ENCODE measurements at regions not wholly inside any gene's neighbourhood (a gene's known extent, or its start where the extent isn't known, plus 50 kb on each side); places are given as distances from the start of the nearest gene placed in this dataset.
"Not testable (repeated sequence)": the region's sequence is repeated elsewhere in the genome, so short reads cannot be mapped to it uniquely, and the experiment has no call there.

DNA sequence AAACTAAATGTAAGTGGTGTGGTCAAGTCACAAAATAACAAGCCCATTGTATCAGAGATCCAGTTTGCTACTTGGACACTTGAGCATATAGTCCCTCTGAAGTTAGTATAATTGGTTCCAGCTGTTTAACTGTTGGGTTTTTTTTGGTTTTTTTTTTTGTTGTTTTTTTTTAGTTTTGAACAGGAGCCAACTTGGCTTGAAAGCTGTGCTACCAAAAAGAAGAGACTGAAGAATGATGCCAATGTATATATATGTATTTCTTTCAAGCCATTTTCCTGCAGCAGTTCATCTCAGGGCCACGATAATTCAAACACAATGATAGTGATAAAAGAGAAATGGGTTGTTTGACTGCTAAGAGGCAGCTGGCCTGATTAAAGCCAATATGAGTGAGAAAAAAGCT is 138.3 kb downstream of the PCDH18 start:
- DNase-seq (ENCODE audit: low spot score) = no peak

DNA sequence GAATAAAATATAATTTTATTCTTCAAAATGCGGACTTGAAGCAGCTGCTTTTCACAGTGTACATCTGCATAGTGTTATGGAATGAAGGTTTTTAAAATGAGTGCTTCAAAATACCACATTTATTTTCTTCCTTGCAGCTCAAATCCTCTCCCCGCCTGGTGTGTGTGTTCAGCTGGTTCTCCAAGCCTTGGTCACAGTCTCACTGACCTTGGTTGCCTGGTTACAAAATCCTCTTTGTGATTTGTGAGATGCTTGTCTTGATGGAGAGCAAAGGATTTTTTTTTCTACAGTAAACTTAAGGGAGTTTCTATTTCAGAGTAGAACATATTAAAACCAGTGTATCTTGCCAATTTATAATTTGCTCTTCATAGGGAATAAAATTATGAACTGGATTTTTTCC is 139.2 kb downstream of the PCDH18 start:
- DNase-seq (ENCODE audit: low spot score) = no peak

DNA sequence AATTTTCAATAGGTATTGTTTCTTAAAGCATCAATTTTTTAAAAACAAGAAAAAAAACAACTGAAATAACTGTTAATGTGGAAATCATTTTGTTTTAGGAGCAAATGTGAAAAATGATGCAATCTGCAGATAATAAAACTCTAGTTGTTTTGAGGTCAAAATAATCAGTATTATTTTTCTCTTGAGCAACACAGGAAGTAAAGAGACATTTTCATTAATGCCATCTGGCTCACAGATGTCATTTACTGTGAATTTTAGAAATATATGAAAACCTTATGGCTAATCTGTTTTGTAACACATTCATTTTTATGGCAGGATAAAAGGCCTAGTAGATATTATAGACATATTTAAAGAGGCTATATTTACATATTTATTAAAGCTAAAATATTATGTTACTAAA is 141.6 kb downstream of the PCDH18 start:
- DNase-seq (ENCODE audit: low spot score) = no peak

DNA sequence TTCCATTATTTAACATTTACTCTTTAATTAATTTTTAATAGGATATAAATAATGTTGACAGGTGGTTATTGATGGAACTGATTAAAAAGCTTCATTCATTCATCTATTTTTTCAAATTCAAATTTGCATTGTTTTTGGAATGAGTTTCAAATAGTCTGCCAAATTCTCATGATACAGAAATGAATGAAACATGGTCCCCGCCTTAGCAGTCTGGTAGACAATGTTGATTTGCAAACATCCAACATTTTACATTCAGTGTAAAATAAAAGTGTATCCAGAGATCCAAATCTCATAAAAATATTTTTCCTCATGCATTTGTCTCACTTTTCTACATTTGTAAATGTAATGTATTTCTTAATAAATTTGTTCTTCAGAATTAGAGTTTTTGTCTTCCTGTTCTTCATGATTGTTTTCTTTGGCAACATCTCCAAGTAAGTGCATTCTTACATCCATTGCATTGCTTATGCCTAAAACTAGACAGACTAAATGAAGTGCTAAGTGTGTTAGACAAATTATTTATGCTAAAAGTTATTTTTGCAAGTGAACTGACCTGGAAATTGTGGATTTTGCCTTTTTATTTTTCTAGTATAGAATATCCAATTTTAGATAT is 142.3 kb downstream of the PCDH18 start:
- no peak for DNase-seq (ENCODE audit: low spot score)

DNA sequence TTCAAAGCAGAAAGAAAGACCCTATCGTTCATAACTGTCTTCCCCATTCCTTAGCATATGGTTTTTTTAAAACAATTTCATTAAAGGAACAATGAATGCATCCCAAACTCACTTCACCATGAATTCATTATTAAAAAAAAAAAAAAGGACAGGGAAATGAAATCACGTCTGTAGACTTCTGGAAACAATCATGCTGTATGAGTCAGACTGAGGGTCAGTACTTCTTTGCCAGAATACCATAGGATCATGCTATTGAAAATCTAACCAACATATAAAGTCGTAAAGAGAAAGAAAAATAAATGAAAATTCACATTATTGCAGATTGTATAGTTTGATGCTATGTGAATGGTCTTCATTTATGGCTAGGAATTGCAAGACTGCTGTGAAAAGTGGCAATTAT is 144.4 kb downstream of the PCDH18 start:
- no peak for DNase-seq (ENCODE audit: low spot score)

DNA sequence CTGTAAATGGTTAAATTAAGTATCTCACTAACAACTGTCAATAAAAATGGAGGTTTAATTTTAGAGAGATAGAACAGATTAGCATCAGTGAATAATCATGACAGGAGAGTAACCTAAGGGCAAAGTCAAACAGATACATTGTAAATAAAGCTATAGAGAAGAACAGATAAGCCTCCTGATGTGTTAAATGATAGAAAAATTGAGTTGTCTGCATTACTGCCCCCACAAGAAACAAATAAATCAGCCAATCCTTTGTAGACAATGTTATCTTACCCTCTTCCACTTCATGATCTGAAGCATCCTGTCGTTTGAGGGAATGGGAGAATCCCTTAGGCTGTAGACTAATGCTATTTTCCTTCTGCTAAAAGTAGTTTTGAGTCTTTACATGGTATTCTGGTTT is 147.8 kb downstream of the PCDH18 start:
- no peak for DNase-seq (ENCODE audit: low spot score)

DNA sequence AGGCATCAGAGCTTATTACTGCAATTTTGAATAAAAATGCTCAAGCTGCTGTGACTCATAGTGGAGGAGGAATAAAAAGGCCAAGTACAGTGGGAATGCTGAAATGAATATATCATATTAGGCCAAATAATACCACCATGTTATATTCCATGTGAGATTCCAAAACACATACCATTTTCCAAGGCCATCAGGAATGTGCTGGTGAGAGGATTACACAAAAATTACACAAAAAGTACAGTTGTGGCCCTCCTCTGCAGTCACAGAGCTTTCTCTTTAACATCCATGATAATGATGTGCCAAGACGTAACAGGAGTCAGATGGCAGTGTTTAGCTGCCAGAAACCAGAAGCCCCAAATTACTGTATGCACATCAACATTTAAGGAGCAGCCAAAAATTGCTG is 153.5 kb downstream of the PCDH18 start:
- DNase-seq (ENCODE audit: low spot score) = no peak

DNA sequence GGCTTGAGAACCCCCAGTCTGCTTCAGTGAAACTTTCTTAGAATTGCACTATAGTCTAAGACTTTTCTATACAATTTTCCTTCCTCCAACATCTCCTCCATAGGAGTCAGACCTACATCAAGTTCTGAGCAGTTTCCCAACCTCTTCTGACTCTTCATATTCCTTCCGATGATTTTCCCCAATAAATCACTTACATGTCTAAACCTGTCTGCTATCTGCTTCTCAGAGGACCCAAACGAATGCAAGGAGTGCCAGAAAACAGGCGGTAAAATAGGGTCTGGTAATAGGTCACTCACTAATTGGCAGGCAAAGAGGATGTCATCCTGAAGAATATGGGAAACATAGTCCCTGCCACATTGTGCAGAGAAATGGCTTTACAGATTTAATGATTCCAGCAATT is 153.9 kb downstream of the PCDH18 start:
- no peak for DNase-seq (ENCODE audit: low spot score)

DNA sequence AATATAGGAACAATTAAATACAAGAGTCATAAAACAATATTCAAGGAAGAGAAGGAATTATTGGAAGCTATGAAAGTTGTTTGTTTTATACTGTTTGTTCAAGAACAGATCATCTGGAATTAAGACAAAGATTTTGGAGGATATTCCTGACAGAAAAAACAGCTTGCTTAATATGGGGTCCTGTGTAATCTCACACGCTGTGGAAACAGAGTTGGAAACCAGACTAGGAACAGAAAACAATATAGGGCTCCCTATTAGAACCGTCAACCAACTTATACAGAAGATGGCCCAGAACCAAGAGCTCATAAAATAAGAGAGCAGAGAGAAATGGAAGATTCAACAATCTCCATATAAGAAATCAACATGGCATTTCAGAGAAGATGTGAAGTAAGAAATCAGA is 156.0 kb downstream of the PCDH18 start:
- DNase-seq (ENCODE audit: low spot score) = no peak

DNA sequence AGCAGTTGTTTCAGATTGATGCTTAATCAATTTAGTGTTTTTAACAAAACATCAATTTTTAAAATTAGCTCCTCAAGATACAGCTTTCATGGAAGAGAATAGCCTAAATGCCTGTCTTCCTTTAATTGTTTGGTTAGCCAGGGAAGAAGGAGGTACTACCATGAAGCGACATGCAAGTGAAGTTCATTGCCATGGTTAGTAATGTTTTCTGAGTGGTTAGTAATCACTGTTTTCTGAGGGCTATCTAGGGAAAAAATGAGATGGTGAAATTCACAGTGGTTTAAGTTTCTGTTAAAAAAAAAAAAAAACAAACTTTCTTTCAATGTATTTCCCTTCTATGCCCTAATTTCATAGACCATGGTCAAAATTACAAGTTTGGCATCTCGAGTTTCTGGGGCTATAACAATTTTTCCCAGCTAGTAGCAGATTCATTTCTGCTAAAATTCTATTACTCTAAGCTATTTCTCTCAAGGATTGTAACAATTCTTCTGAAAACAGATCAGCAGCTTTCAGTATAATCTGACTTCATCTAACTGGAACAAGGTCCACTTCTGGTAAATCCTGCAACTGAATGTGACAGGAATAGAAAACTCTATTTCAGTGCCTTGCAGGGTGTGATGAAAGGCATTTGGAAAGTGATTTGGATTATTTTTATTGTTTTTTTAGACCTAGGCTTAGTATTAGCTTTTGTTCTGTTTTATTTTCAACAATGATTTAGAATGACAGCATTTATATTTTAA is 157.0 kb downstream of the PCDH18 start:
- no peak for DNase-seq (ENCODE audit: low spot score)

DNA sequence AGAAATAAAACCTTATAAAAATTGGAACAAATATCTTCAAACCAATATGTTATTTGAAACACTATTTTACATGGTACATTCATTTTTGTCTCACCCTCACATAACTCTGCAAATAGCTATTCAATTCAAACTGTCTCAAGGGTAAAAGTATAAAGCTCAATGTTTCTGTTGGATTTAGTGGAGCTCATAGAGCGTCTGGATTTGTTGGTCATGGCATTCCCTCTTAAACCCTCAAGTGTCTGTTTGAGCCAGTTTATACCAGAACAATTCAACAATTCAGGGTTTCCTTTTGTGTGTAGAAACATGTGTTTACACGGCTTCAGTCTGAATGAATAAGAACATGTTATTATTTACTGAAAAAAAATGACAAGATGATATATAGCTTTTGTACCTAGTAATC is 161.6 kb downstream of the PCDH18 start:
- DNase-seq (ENCODE audit: low spot score) = no peak

DNA sequence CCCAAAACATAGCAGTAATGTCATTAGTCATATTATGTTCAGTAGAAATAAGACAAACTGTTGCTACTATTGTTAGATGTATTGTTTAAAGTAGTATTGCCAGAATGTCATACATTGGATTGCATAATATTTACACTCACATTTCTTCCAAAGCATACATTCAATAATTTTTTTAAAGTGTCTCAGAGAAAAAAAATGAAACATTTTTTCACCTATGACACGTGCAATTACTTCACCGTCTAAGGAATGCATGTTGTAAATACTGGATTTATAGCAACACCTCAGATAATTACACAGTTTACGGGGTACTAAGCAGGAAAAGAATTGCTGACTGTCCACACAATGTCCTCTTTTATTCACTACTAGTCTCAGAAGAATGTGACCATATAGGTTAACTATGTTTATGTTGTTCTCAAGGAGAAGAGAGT is 162.1 kb downstream of the PCDH18 start:
- no peak for DNase-seq (ENCODE audit: low spot score)

DNA sequence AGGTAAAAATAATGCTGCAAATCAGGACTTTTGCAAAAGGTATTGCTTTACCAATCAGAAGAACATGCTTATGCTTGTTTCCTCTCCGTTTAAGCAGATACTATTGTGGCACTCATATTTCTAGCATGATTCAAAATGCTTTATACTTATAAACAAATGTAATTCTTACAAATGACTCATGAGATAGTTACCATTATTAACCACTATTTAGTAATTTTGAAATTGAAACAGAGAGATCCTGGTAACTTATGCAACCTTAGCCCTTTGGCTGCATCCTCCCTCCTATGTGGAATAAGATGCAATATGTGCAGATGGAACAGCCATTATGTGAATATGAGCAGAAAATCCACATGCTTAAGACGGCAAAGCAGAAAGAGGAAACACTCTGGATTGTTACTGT is 164.7 kb downstream of the PCDH18 start:
- no peak for DNase-seq (ENCODE audit: low spot score)

DNA sequence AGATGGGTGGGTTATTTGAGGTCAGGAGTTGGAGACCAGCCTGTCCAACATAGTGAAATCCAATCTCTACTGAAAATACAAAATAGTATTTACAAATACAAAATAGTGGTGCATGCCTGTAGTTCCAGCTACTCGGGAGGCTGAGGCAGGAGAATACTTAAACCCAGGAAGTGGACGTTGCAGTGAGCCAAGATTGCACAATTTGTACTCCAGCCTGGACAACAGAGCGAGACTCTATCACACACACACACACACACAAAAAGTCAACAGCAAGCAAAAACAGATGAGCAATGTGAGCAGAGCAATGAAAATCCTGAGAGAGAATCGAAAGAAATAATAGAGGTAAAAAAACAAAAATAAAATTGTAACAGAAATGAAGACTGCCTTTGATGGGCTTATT is 168.8 kb downstream of the PCDH18 start:
- no peak for DNase-seq (ENCODE audit: low spot score)

DNA sequence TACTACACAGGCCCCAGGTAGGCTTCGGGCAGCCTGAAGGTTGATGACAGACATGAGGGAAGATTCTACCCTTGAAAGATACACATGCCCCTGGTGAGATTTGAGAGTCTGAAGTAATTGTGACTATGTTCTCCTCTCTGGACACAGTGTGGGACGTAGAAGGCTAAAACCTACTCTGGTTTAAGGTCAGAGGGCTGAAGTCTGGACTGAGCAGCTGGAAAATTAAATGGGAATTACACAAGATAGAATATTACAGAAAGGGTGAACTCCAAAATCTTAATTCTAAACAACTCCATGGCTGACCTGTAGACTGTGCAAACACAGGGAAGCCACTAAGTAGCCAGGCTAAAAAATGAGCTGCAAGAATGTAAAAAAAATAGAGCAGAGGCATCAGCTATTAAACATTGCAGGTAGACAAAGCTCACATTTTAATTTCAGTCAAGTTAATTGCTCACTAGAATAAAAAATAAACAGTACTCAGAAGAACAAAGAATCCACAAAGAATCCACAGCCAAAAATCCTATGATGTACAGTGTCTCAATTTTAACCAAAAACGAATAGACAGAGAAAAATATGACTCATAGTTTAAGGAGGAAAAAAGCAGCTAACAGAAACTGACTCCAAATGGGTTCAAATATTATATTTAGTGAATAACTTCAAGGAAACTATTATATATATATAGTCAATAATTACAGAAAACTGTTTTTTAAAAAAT is 170.4 kb downstream of the PCDH18 start:
- no peak for DNase-seq (ENCODE audit: low spot score)

DNA sequence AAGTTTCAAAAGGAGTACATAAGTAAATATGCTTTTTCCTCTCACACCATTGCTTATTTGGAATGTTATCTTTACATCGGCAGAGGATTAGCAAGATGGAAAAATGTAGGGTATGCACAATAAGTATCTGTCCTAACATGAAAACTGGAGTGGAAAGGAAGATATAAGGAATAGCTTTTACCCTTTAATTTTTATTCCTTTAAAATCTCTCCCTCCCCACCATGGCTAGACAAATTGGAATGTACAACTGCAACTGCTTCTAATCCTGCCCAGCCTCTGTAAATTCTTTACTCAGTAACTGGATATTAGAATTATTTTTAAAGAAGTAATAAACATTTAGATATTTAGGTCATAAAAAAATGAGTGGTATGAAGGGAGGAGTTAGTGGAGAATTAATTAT is 171.5 kb downstream of the PCDH18 start:
- DNase-seq (ENCODE audit: low spot score) = no peak

DNA sequence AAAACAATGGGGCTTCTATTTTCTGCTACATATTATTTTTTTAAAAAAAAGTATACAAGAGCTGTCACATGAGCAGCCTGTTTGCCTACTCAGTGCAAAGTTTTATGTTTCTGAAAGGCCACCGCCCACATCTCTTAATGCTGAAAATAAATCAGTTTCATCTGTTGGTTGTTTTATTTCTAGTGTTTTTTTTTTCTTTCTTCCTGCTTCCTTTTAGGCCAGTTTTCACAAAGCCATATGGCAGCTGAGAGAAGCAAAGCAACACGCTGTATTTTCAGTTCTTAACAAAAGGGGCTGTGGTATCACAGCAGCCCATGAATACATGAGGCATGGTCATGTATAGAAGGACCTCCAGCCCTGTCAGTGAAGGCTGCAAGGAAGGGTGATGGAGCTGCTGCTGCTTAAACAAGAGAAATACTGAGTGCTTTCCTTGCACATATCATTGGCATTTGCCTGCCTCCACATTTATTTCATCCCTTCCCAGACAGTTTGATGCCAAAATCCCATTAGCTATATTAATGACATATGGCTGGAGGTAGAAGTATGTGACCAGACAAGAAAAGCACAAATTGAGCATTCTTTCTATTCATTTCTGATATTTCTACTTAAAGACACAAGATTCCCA is 172.5 kb downstream of the PCDH18 start:
- DNase-seq (ENCODE audit: low spot score) = no peak

DNA sequence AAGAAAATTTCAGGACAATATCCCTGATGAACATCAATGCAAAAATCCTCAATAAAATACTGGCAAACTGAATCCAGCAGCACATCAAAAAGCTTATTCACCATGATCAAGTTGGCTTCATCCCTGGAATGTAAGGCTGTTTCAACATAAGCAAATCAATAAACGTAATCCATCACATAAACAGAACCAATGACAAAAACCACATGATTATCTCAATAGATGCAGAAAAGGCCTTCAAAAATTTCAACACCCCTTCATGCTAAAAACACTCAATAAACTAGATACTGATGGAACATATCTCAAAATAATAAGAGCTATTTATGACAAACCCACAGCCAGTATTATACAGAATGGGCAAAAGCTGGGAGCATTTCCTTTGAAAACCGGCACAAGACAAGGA is 177.7 kb downstream of the PCDH18 start:
- not testable (repeated sequence) for DNase-seq (ENCODE audit: low spot score)

DNA sequence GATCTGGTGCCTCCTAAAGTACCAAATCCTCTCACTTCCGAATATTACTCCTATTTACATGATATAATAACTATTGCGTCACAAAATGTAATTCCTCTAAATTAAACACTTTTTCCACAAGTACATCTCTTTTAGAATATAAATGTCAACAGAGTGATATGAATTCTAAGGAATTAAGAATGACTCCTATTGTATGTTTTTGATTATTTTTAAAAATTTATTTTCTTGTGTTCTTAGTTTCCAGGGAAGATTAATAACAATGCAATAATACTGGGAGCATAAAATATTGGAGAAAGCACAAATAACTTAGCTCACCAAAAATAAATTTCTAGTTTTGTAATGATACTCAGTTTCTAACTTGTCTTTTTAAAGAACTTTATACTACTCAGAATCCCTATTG is 184.9 kb downstream of the PCDH18 start:
- DNase-seq (ENCODE audit: low spot score) = no peak

DNA sequence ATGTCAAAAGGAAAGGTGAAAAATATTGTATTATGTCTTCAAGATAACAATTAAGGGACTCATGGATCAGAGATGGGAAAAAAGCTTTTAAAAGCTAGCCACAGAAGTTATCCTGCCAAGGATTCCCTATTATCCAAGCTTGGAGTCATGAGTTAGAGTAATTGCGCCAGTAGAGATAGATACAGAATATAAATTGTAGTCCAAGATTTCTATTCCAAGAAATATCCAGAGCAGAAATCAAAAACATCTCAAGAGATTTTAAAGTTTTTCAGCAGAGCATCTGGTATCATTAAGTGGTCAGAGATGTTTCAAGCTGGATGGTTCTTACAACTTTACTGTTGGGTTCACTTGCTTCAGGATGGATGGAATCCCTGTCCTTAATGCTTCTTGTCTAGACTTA is 186.7 kb downstream of the PCDH18 start:
- DNase-seq (ENCODE audit: low spot score) = no peak

DNA sequence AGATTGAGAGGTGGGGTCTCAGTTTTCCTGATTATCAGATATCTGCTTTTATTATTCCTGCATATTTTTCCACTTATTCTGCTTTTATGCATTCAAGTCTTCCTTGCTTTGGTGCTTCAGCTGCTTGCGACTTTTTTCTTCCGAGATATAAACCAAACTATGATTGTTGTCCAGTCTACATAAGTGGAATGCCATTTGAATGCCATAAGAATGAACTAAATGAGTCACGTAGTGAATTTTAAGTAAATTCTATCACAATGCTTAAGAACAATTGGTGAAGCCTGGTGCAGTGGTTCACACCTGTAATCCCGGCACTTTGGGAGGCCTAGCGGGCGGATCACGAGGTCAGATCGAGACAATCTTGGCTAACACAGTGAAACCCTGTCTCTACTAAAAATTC is 189.1 kb downstream of the PCDH18 start:
- no peak for DNase-seq (ENCODE audit: low spot score)

DNA sequence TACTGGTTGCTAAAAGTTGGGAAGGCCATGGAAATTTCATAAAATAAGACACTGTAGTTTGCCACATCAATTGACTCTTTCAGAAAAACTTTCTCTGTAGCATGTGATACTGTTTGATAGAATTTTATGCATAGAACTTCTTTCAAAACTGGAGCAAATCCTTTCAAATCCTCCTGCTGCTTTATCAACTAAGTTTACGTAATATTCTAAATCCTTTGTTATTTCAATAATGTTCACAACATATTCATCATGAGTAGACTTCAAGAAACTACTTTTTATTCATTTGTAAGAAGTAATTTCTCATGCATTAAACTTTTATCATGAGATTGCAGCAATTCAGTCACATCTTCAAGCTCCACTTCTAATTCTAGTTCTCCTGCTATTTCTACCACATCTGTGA is 199.3 kb downstream of the PCDH18 start:
- DNase-seq (ENCODE audit: low spot score) = no peak

DNA sequence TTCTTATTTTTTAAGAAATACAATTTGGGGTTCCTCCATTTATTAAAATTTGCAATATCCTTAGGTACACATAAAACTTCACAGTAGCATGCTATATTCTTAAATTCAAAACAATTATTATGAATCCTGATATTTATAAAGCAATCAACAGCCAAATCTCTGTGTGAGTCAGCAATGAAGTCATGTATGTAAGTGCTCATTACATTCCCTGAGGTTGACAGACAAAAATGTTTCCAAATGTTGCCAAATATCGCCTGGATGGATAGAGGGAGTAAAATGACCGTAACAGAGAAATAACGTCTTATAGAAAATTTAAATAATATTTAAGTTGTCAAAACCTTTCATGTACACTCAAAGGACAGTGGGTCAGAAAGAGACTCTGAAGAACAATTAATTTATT is 220.0 kb downstream of the PCDH18 start:
- DNase-seq (ENCODE audit: low spot score) = no peak

Measured in HuH-7 (cell line).